IMR-90 (cell line): ENCODE measurements at regions not wholly inside any gene's neighbourhood (a gene's known extent, or its start where the extent isn't known, plus 50 kb on each side); places are given as distances from the start of the nearest gene placed in this dataset.
A peak's percentile ranks its signal among the peaks of the same experiment; 100 is the strongest.

Source experiments
- ATAC-seq: fragments of 200-7000 bp; cut with Tn5 transposase; 2 replicates; pipeline ENCODE4 v1.9.1; 2020; ENCODE audit warnings: low read depth, mild to moderate bottlenecking, moderate library complexity
- BruUV-seq: library from RNA; stranded (reverse); fragments of 400-500 nt; replicated peaks from 2 replicates; lab custom pipeline; 2021; lab: Mats Ljungman, UMichigan
- CTCF ChIA-PET: fragments of 300-600 bp; formaldehyde crosslinking; extraction: SDS; loops from one replicate; lab custom pipeline; 2021; ENCODE audit warnings: antibody characterized with exemption; lab: Yijun Ruan, JAX
- POLR2A ChIA-PET: fragments of 300-600 bp; sonication (Branson Sonifier 250); formaldehyde crosslinking; loops from one replicate; lab custom pipeline; 2022; ENCODE audit warnings: antibody characterized with exemption; ENCODE audit not compliant: unreplicated experiment; lab: Charles Lee
- DNase-seq: peaks from one replicate; pipeline ENCODE4 v3.0.0; 2013
- H2AFZ ChIP-seq: replicated peaks from 2 replicates; pipeline ENCODE3; 2013; ENCODE audit warnings: low read length, mild to moderate bottlenecking; ENCODE audit not compliant: poor library complexity
- H2AK5ac ChIP-seq: 2 replicates; pipeline ENCODE4 v1.6.1; 2013; ENCODE audit warnings: low read depth, low read length, inconsistent platforms
- H2AK9ac ChIP-seq: replicated peaks from 2 replicates; pipeline ENCODE3; 2013; ENCODE audit warnings: mild to moderate bottlenecking, low read depth, low read length, moderate library complexity; ENCODE audit not compliant: poor library complexity
- H2BK120ac ChIP-seq: 2 replicates; pipeline ENCODE4 v1.6.1; 2013; ENCODE audit warnings: low read depth, low read length, inconsistent platforms
- H2BK15ac ChIP-seq: 3 replicates; pipeline ENCODE4 v1.6.1; 2013; ENCODE audit warnings: low read depth, low read length, inconsistent platforms
- H2BK20ac ChIP-seq: 2 replicates; pipeline ENCODE4 v1.6.1; 2013; ENCODE audit warnings: low read depth, mild to moderate bottlenecking, inconsistent platforms, low read length, moderate library complexity
- H2BK5ac ChIP-seq: 2 replicates; pipeline ENCODE4 v1.6.1; 2013; ENCODE audit warnings: mild to moderate bottlenecking, low read depth, low read length, inconsistent platforms; ENCODE audit not compliant: poor library complexity, severe bottlenecking
- H3K14ac ChIP-seq: replicated peaks from 2 replicates; pipeline ENCODE4 v1.6.1; 2013; ENCODE audit warnings: low read depth, low read length, inconsistent platforms
- H3K18ac ChIP-seq: 2 replicates; pipeline ENCODE4 v1.6.1; 2013; ENCODE audit warnings: low read depth, low read length, control low read depth
- H3K23ac ChIP-seq: 2 replicates; pipeline ENCODE4 v1.6.1; 2013; ENCODE audit warnings: low read depth, low read length, inconsistent platforms
- H3K27ac ChIP-seq: 2 replicates; pipeline ENCODE4 v1.5.1; 2013; ENCODE audit warnings: mild to moderate bottlenecking, control low read depth, low read length; ENCODE audit not compliant: insufficient read depth
- H3K27me3 ChIP-seq: 2 replicates; pipeline ENCODE4 v1.6.1; 2013; ENCODE audit warnings: low read length; ENCODE audit not compliant: control insufficient read depth, insufficient read depth
- H3K36me3 ChIP-seq: 2 replicates; pipeline ENCODE4 v1.6.1; 2013; ENCODE audit warnings: low read length, mixed read lengths; ENCODE audit not compliant: control insufficient read depth, insufficient read depth
- H3K4ac ChIP-seq: 2 replicates; pipeline ENCODE4 v1.6.1; 2013; ENCODE audit warnings: low read depth, low read length, inconsistent platforms
- H3K4me1 ChIP-seq: 2 replicates; pipeline ENCODE4 v1.6.1; 2013; ENCODE audit warnings: low read length, mixed read lengths; ENCODE audit not compliant: control insufficient read depth, insufficient read depth
- H3K4me2 ChIP-seq: 2 replicates; pipeline ENCODE4 v1.6.1; 2013; ENCODE audit warnings: low read depth, mild to moderate bottlenecking, control low read depth, low read length, moderate library complexity
- H3K4me3 ChIP-seq: 2 replicates; pipeline ENCODE4 v1.5.1; 2013; ENCODE audit warnings: low read depth, mild to moderate bottlenecking, control low read depth, low read length, moderate library complexity; ENCODE audit not compliant: insufficient read depth
- H3K56ac ChIP-seq: 2 replicates; pipeline ENCODE4 v1.6.1; 2013; ENCODE audit warnings: low read length, inconsistent platforms; ENCODE audit not compliant: insufficient read depth; ENCODE audit errors: extremely low read depth
- H3K79me1 ChIP-seq, 2 experiments: 2 replicates each; pipeline ENCODE4 v1.6.1; 2013; ENCODE audit warnings: low read length in 2 of 2, inconsistent platforms in 1 of 2, low read depth in 1 of 2
- H3K9ac ChIP-seq: 2 replicates; pipeline ENCODE4 v1.6.1; 2013; ENCODE audit warnings: low read depth, low read length, control low read depth
- H3K9me1 ChIP-seq: 2 replicates; pipeline ENCODE4 v1.6.1; 2013; ENCODE audit warnings: low read length, inconsistent platforms; ENCODE audit not compliant: insufficient read depth
- H3K9me3 ChIP-seq: 2 replicates; pipeline ENCODE4 v1.6.1; 2013; ENCODE audit warnings: low read length; ENCODE audit not compliant: control insufficient read depth, insufficient read depth
- H4K20me1 ChIP-seq: 2 replicates; pipeline ENCODE4 v1.6.1; 2013; ENCODE audit warnings: low read length, inconsistent platforms; ENCODE audit not compliant: insufficient read depth
- H4K5ac ChIP-seq: 2 replicates; pipeline ENCODE4 v1.6.1; 2013; ENCODE audit warnings: mild to moderate bottlenecking, low read depth, low read length, control low read depth
- H4K8ac ChIP-seq, 2 experiments: 2 replicates each; pipeline ENCODE4 v1.6.1; 2013; ENCODE audit warnings: low read depth in 2 of 2, low read length in 2 of 2, control low read depth in 1 of 2, inconsistent platforms in 1 of 2
- H4K91ac ChIP-seq: 2 replicates; pipeline ENCODE4 v1.6.1; 2013; ENCODE audit warnings: low read depth, low read length, inconsistent platforms; ENCODE audit not compliant: insufficient read depth
- BHLHE40 ChIP-seq: fragments of 150-350 bp; IDR thresholded peaks from 2 replicates; pipeline ENCODE4 v1.6.1; 2016; ENCODE audit warnings: mild to moderate bottlenecking, low read depth, low read length
- CHD1 ChIP-seq: IDR thresholded peaks from 2 replicates; pipeline ENCODE4 v1.6.1; 2012; ENCODE audit warnings: low read depth, low read length, improper control_type of control experiment
- ELK1 ChIP-seq: fragments of 150-350 bp; IDR thresholded peaks from 2 replicates; pipeline ENCODE4 v1.6.1; 2016; ENCODE audit warnings: low read depth, mild to moderate bottlenecking, low read length, moderate library complexity, borderline replicate concordance
- MAFK ChIP-seq: IDR thresholded peaks from 2 replicates; pipeline ENCODE4 v1.6.1; 2012; ENCODE audit warnings: low read depth, low read length, improper control_type of control experiment
- MAZ ChIP-seq: IDR thresholded peaks from 2 replicates; pipeline ENCODE4 v1.6.1; 2012; ENCODE audit warnings: low read depth, mild to moderate bottlenecking, low read length, improper control_type of control experiment, moderate library complexity, borderline replicate concordance
- MXI1 ChIP-seq: IDR thresholded peaks from 2 replicates; pipeline ENCODE4 v1.6.1; 2012; ENCODE audit warnings: low read depth, mild to moderate bottlenecking, low read length, moderate library complexity, borderline replicate concordance
- NFE2L2 ChIP-seq: fragments of 150-350 bp; IDR thresholded peaks from 2 replicates; pipeline ENCODE4 v1.6.1; 2016; ENCODE audit warnings: low read depth, mild to moderate bottlenecking, low read length
- POLR2A ChIP-seq: IDR thresholded peaks from 2 replicates; pipeline ENCODE4 v1.6.1; 2012; ENCODE audit warnings: mild to moderate bottlenecking, low read depth, low read length
- RAD21 ChIP-seq: IDR thresholded peaks from 2 replicates; pipeline ENCODE4 v1.6.1; 2012; ENCODE audit warnings: low read length, improper control_type of control experiment
- RFX5 ChIP-seq: IDR thresholded peaks from 2 replicates; pipeline ENCODE4 v1.8.0; 2012; ENCODE audit warnings: low read depth, mild to moderate bottlenecking, low read length, moderate library complexity
- SMC3 ChIP-seq: fragments of 150-350 bp; IDR thresholded peaks from 2 replicates; pipeline ENCODE4 v1.6.1; 2016; ENCODE audit warnings: low read depth, mild to moderate bottlenecking, antibody characterized with exemption, low read length, moderate library complexity
- WGBS, 2 experiments: methylation state at CpG; one replicate each; pipeline versions ENCODE4 v1.1.5 to v1.1.7; 2013; ENCODE audit warnings: missing lambda C conversion rate in 2 of 2; ENCODE audit not compliant: insufficient read length in 1 of 2; ENCODE audit errors: extremely low coverage in 2 of 2; 5-methylcytosine and 5-hydroxymethylcytosine counted together
- dilution Hi-C: fragments of 300-500 bp; cut with HindIII; formaldehyde crosslinking; loops from one replicate; pipeline ENCODE4 v1.14.3; 2018; ENCODE audit warnings: low sequenced_read_pairs; ENCODE audit not compliant: unreplicated experiment
- in situ Hi-C: fragments of 300-500 bp; cut with MboI; formaldehyde crosslinking; loops from 3 replicates; pipeline ENCODE4 v1.14.3; 2019; ENCODE audit warnings: low sequenced_read_pairs, inconsistent platforms, mixed read lengths
- intact Hi-C: fragments of 100-400 bp; cut with micrococcal nuclease; formaldehyde crosslinking; loops from 2 replicates; pipeline ENCODE4 v1.10.0; 2022

- dilution Hi-C loops (no loop called here), intact Hi-C loops (no loop called here), in situ Hi-C loops (no loop called here)
- Histone ChIP-seq H3K14ac (peak overlapping the region; percentile 89), H3K23ac (peak overlapping the region; percentile 41; the same call in 1 of the 2 replicates), H3K4me2 (no peak overlapping the region), H2BK20ac (peak overlapping the region; percentile 72), H2BK120ac (peak overlapping the region; percentile 90), H3K36me3 (no peaks in the 10 kb centered on the region), H4K5ac (peak overlapping the region; percentile 98), H3K18ac (peak overlapping the region; percentile 93), H3K79me1 (peaks cover 7 to 33% of the 10 kb centered on the region in 2 experiments; a peak in 3 of 4 replicates), H4K8ac (peak overlapping the region; percentile 73 to 78), H3K9me3 (no peaks in the 10 kb centered on the region), H2BK5ac (peak overlapping the region; percentile 78), H3K56ac (no peak overlapping the region), H3K27me3 (no peaks in the 10 kb centered on the region), H2AFZ (peak overlapping the region; percentile 53), H3K4me1 (peaks cover 26% of the 10 kb centered on the region), H2BK15ac (peak overlapping the region; percentile 87; the same call in 2 of the 3 replicates), H3K4ac (peak overlapping the region; percentile 79), H3K9ac (no peak overlapping the region), H4K20me1 (no peaks in the 10 kb centered on the region), H3K27ac (peak overlapping the region; percentile 78), H2AK9ac (peak overlapping the region; percentile 73), H3K4me3 (no peak overlapping the region), H2AK5ac (peak overlapping the region; percentile 57), H3K9me1 (peaks cover 17% of the 10 kb centered on the region), H4K91ac (peak overlapping the region; percentile 79)
- WGBS, 2 experiments, result 40% methylated on average over 1 of the region's 7 CpGs; no CpG with 5 or more reads in 1 of the 2 experiments
- ATAC-seq (no peak), DNase-seq (no peak)
- CTCF ChIA-PET, result interaction anchor here (0.6 kb wide), 1 partner anchor 353 kb away, joined by 3 read pairs; no protein-coding TSS in a partner anchor
- POLR2A ChIA-PET, result interaction anchor here (0.9 kb wide), 1 partner anchor 236 kb away, joined by 3 read pairs; the partner anchor contains the start of gene DDX5
- no peak for TF ChIP-seq NFE2L2
- no peak for TF ChIP-seq SMC3
- TF ChIP-seq BHLHE40, result no peak
- no peak for TF ChIP-seq MXI1
- TF ChIP-seq RFX5, result no peak
- TF ChIP-seq RAD21, result no peak
- TF ChIP-seq POLR2A, result no peak
- TF ChIP-seq MAZ, result no peak
- no peak for TF ChIP-seq ELK1
- no peak for TF ChIP-seq CHD1
- no peak for TF ChIP-seq MAFK
- no TSS peak for BruUV-seq
Measured at GRCh38 chr17:64742326-64742725, 80.2 kb upstream of the SMURF2 start.
